ENCODE measurements at regions not wholly inside any gene's neighbourhood (a gene's known extent, or its start where the extent isn't known, plus 50 kb on each side); places are given as distances from the start of the nearest gene placed in this dataset.

GRCh38 chr19:30229525-30230174, 142.5 kb upstream of the ZNF536 start:
- H3K4me1 ChIP-seq (ENCODE audit: control insufficient read depth, insufficient read depth, low read length): peaks cover 6% of the 10 kb centered on the region
- peaks cover 53% of the 10 kb centered on the region for H3K27me3 ChIP-seq (ENCODE audit: control insufficient read depth, insufficient read depth, low read length)
- no peak overlapping the region for H3K9ac ChIP-seq (ENCODE audit: low read length)
- no peaks in the 10 kb centered on the region for H3K36me3 ChIP-seq (ENCODE audit: control insufficient read depth, insufficient read depth, low read length)
- no peaks in the 10 kb centered on the region for H3K9me3 ChIP-seq (ENCODE audit: control insufficient read depth, low read length)
- H3K4me3 ChIP-seq (ENCODE audit: low read length): no peak overlapping the region

GRCh38 chr19:30231408-30232318, 140.5 kb upstream of the ZNF536 start:
- Histone ChIP-seq H3K27me3 (ENCODE audit: control insufficient read depth, insufficient read depth, low read length) (peaks cover 39% of the 10 kb centered on the region), H3K4me1 (ENCODE audit: control insufficient read depth, insufficient read depth, low read length) (peaks cover 6% of the 10 kb centered on the region), H3K36me3 (ENCODE audit: control insufficient read depth, insufficient read depth, low read length) (no peaks in the 10 kb centered on the region), H3K9me3 (ENCODE audit: control insufficient read depth, low read length) (no peaks in the 10 kb centered on the region), H3K4me3 (ENCODE audit: low read length) (no peak overlapping the region), H3K9ac (ENCODE audit: low read length) (no peak overlapping the region)

DNA sequence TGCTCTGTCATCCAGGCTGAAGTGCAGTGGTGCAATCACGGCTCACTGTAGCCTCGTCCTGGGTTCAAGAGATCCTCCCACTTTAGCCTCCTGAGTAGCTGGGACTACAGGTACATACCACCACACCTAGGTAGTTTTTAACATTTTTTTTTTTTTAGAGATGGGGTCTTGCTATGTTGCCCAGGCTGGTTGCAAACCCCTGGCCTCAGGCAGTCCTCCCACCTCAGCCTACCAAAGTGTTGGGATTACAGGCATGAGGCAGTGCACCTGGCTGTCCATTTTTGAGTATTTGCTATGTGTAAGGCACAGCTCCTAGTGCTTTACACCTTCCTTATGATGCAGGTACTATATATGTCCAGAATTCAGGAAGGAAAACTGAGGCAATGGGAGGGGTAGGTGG, 138.8 kb upstream of the ZNF536 start:
- H3K36me3 ChIP-seq (ENCODE audit: control insufficient read depth, insufficient read depth, low read length): no peaks in the 10 kb centered on the region

GRCh38 chr19:30235946-30236345, 136.2 kb upstream of the ZNF536 start:
- H3K36me3 ChIP-seq (ENCODE audit: control insufficient read depth, insufficient read depth, low read length): no peaks in the 10 kb centered on the region
- H3K9me3 ChIP-seq (ENCODE audit: control insufficient read depth, low read length): no peaks in the 10 kb centered on the region
- peaks cover 8% of the 10 kb centered on the region for H3K27me3 ChIP-seq (ENCODE audit: control insufficient read depth, insufficient read depth, low read length)
- H3K4me3 ChIP-seq (ENCODE audit: low read length): no peak overlapping the region
- H3K9ac ChIP-seq (ENCODE audit: low read length): no peak overlapping the region
- no peaks in the 10 kb centered on the region for H3K4me1 ChIP-seq (ENCODE audit: control insufficient read depth, insufficient read depth, low read length)

More for the DNA sequence above, 138.8 kb upstream of the ZNF536 start:
- Histone ChIP-seq H3K9ac (ENCODE audit: low read length) (no peak overlapping the region), H3K4me1 (ENCODE audit: control insufficient read depth, insufficient read depth, low read length) (no peaks in the 10 kb centered on the region), H3K9me3 (ENCODE audit: control insufficient read depth, low read length) (no peaks in the 10 kb centered on the region), H3K4me3 (ENCODE audit: low read length) (no peak overlapping the region), H3K27me3 (ENCODE audit: control insufficient read depth, insufficient read depth, low read length) (peaks cover 25% of the 10 kb centered on the region)

- Histone ChIP-seq H3K36me3 (ENCODE audit: control insufficient read depth, insufficient read depth, low read length) (no peaks in the 10 kb centered on the region), H3K27me3 (ENCODE audit: control insufficient read depth, insufficient read depth, low read length) (peaks cover 8% of the 10 kb centered on the region)
These were observed 135.6 kb upstream of the ZNF536 start for GRCh38 chr19:30236587-30236986.

GRCh38 chr19:30237140-30237539, 135.0 kb upstream of the ZNF536 start:
- H3K4me3 ChIP-seq (ENCODE audit: low read length): no peak overlapping the region
- H3K9ac ChIP-seq (ENCODE audit: low read length): no peak overlapping the region
- no peaks in the 10 kb centered on the region for H3K9me3 ChIP-seq (ENCODE audit: control insufficient read depth, low read length)
- no peaks in the 10 kb centered on the region for H3K4me1 ChIP-seq (ENCODE audit: control insufficient read depth, insufficient read depth, low read length)
- peaks cover 8% of the 10 kb centered on the region for H3K27me3 ChIP-seq (ENCODE audit: control insufficient read depth, insufficient read depth, low read length)
- no peaks in the 10 kb centered on the region for H3K36me3 ChIP-seq (ENCODE audit: control insufficient read depth, insufficient read depth, low read length)

More at GRCh38 chr19:30236587-30236986, 135.6 kb upstream of the ZNF536 start:
- H3K4me1 ChIP-seq (ENCODE audit: control insufficient read depth, insufficient read depth, low read length): no peaks in the 10 kb centered on the region
- H3K4me3 ChIP-seq (ENCODE audit: low read length): no peak overlapping the region
- H3K9ac ChIP-seq (ENCODE audit: low read length): no peak overlapping the region
- H3K9me3 ChIP-seq (ENCODE audit: control insufficient read depth, low read length): no peaks in the 10 kb centered on the region

GRCh38 chr19:30240904-30241695, 131.1 kb upstream of the ZNF536 start:
- Histone ChIP-seq H3K27me3 (ENCODE audit: control insufficient read depth, insufficient read depth, low read length) (no peaks in the 10 kb centered on the region), H3K36me3 (ENCODE audit: control insufficient read depth, insufficient read depth, low read length) (no peaks in the 10 kb centered on the region), H3K9ac (ENCODE audit: low read length) (no peak overlapping the region), H3K4me1 (ENCODE audit: control insufficient read depth, insufficient read depth, low read length) (no peaks in the 10 kb centered on the region), H3K4me3 (ENCODE audit: low read length) (no peak overlapping the region), H3K9me3 (ENCODE audit: control insufficient read depth, low read length) (no peaks in the 10 kb centered on the region)

DNA sequence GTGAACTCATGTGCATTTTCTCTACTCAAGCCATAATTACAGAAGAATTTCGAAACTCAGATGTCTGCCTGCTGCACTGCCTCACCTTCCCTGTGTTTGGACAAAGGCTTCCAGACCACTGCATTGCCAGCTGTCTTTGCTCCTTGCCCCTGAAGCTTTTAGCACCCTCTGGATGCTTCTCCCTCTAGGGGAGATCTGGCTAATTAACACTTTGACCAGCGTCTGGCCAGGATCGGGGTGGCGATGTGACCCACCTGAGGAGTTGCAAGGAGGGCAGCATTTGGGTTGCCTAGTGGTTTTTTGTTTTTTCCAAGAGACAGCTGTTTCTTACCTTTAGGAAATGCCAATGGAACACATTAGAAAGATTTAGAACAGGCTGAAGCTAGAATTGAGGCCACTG, 127.7 kb upstream of the ZNF536 start:
- H3K4me3 ChIP-seq (ENCODE audit: low read length): no peak overlapping the region
- H3K4me1 ChIP-seq (ENCODE audit: control insufficient read depth, insufficient read depth, low read length): no peaks in the 10 kb centered on the region
- no peak overlapping the region for H3K9ac ChIP-seq (ENCODE audit: low read length)
- no peaks in the 10 kb centered on the region for H3K36me3 ChIP-seq (ENCODE audit: control insufficient read depth, insufficient read depth, low read length)
- no peaks in the 10 kb centered on the region for H3K27me3 ChIP-seq (ENCODE audit: control insufficient read depth, insufficient read depth, low read length)
- no peaks in the 10 kb centered on the region for H3K9me3 ChIP-seq (ENCODE audit: control insufficient read depth, low read length)

GRCh38 chr19:30245401-30246039, 126.7 kb upstream of the ZNF536 start:
- H3K9me3 ChIP-seq (ENCODE audit: control insufficient read depth, low read length): no peaks in the 10 kb centered on the region
- no peaks in the 10 kb centered on the region for H3K4me1 ChIP-seq (ENCODE audit: control insufficient read depth, insufficient read depth, low read length)
- no peak overlapping the region for H3K4me3 ChIP-seq (ENCODE audit: low read length)
- H3K27me3 ChIP-seq (ENCODE audit: control insufficient read depth, insufficient read depth, low read length): no peaks in the 10 kb centered on the region
- no peak overlapping the region for H3K9ac ChIP-seq (ENCODE audit: low read length)
- no peaks in the 10 kb centered on the region for H3K36me3 ChIP-seq (ENCODE audit: control insufficient read depth, insufficient read depth, low read length)

- Histone ChIP-seq H3K4me1 (ENCODE audit: control insufficient read depth, insufficient read depth, low read length) (no peaks in the 10 kb centered on the region), H3K27me3 (ENCODE audit: control insufficient read depth, insufficient read depth, low read length) (no peaks in the 10 kb centered on the region), H3K9ac (ENCODE audit: low read length) (no peak overlapping the region), H3K36me3 (ENCODE audit: control insufficient read depth, insufficient read depth, low read length) (no peaks in the 10 kb centered on the region), H3K4me3 (ENCODE audit: low read length) (no peak overlapping the region), H3K9me3 (ENCODE audit: control insufficient read depth, low read length) (no peaks in the 10 kb centered on the region)
These were observed 122.3 kb upstream of the ZNF536 start for GRCh38 chr19:30249911-30250310.

- H3K9ac ChIP-seq (ENCODE audit: low read length): no peak overlapping the region
- no peak overlapping the region for H3K4me3 ChIP-seq (ENCODE audit: low read length)
- no peaks in the 10 kb centered on the region for H3K4me1 ChIP-seq (ENCODE audit: control insufficient read depth, insufficient read depth, low read length)
- no peaks in the 10 kb centered on the region for H3K9me3 ChIP-seq (ENCODE audit: control insufficient read depth, low read length)
- no peaks in the 10 kb centered on the region for H3K27me3 ChIP-seq (ENCODE audit: control insufficient read depth, insufficient read depth, low read length)
- H3K36me3 ChIP-seq (ENCODE audit: control insufficient read depth, insufficient read depth, low read length): no peaks in the 10 kb centered on the region
These were observed 120.0 kb upstream of the ZNF536 start for GRCh38 chr19:30252214-30252613.

Measured in mucosa of stomach (tissue), 1 donor.